Endothelial cell of umbilical vein (primary cell): ENCODE measurements at regions not wholly inside any gene's neighbourhood (a gene's known extent, or its start where the extent isn't known, plus 50 kb on each side); places are given as distances from the start of the nearest gene placed in this dataset.

ENCODE experiments used
- BruUV-seq: library from RNA; stranded (reverse); fragments of 400-500 nt; replicated peaks from 2 replicates; lab custom pipeline; 2021; lab: Mats Ljungman, UMichigan
- CTCF ChIA-PET: fragments of 300-600, 350-600 bp; sonication (Branson Sonifier 250); formaldehyde crosslinking; loops from one replicate; lab custom pipeline; 2021; ENCODE audit warnings: antibody characterized with exemption, inconsistent platforms; lab: Charles Lee
- POLR2A ChIA-PET: fragments of 300-600, 350-600 bp; sonication (Branson Sonifier 250); formaldehyde crosslinking; loops from one replicate; lab custom pipeline; 2021; ENCODE audit warnings: antibody characterized with exemption, inconsistent platforms; lab: Charles Lee
- DNase-seq: peaks from one replicate; pipeline ENCODE4 v3.0.0-alpha.2; 2011; ENCODE audit warnings: low read depth, low spot score
- FAIRE-seq: peaks from 2 replicates; lab custom pipeline; 2011; peaks lifted over from hg19 to GRCh38; lab: Jason Lieb, UNC
- H2AFZ ChIP-seq: 2 replicates; pipeline ENCODE4 v1.6.0; 2012; ENCODE audit warnings: low read depth, low read length, control low read depth, inconsistent platforms
- H3K27ac ChIP-seq: 2 replicates; pipeline ENCODE4 v1.5.1; 2011; ENCODE audit warnings: low read depth, mild to moderate bottlenecking, control low read depth, low read length, moderate library complexity; ENCODE audit not compliant: insufficient read depth
- H3K27me3 ChIP-seq, 2 experiments: 2 replicates each; pipeline versions ENCODE4 v1.6.0 to v1.6.1; 2011; ENCODE audit warnings: low read length in 2 of 2, mixed read lengths in 1 of 2; ENCODE audit not compliant: control insufficient read depth in 2 of 2, insufficient read depth in 2 of 2
- H3K36me3 ChIP-seq, 2 experiments: 2 replicates in 1 of 2; 3 replicates in 1 of 2; pipeline ENCODE4 v1.5.1; 2011; ENCODE audit warnings: low read length in 2 of 2, mild to moderate bottlenecking in 1 of 2, moderate library complexity in 1 of 2; ENCODE audit not compliant: control insufficient read depth in 2 of 2, insufficient read depth in 2 of 2; ENCODE audit errors: extremely low read depth in 1 of 2
- H3K4me1 ChIP-seq: 3 replicates; pipeline ENCODE4 v1.5.1; 2011; ENCODE audit warnings: mild to moderate bottlenecking, low read length; ENCODE audit not compliant: control insufficient read depth, insufficient read depth; ENCODE audit errors: extremely low read depth
- H3K4me2 ChIP-seq: 2 replicates; pipeline ENCODE4 v1.6.1; 2011; ENCODE audit warnings: low read length, control low read depth, mixed read lengths; ENCODE audit not compliant: insufficient read depth
- H3K4me3 ChIP-seq, 3 experiments: fragments of 200-600 bp in 1 of 3; sonication (generic), shearing (Covaris generic) in 1 of 3; replicated peaks in 1 of 3; 2 replicates each; pipeline ENCODE4 v1.5.1; 2011 to 2016; ENCODE audit warnings: control low read depth in 3 of 3, low read length in 3 of 3, mild to moderate bottlenecking in 2 of 3, inconsistent platforms in 1 of 3, low read depth in 1 of 3, moderate library complexity in 1 of 3; ENCODE audit not compliant: insufficient read depth in 1 of 3
- H3K79me2 ChIP-seq: 2 replicates; pipeline ENCODE4 v1.6.0; 2012; ENCODE audit warnings: low read length, inconsistent platforms; ENCODE audit not compliant: control insufficient read depth, insufficient read depth
- H3K9ac ChIP-seq: replicated peaks from 2 replicates; pipeline ENCODE3; 2011; ENCODE audit warnings: low read length, control low read depth; ENCODE audit not compliant: insufficient read depth; ENCODE audit errors: extremely low read depth
- H3K9me1 ChIP-seq: replicated peaks from 3 replicates; pipeline ENCODE4 v1.6.0; 2011; ENCODE audit warnings: mild to moderate bottlenecking, low read length; ENCODE audit not compliant: control insufficient read depth, insufficient read depth; ENCODE audit errors: extremely low read depth
- H3K9me3 ChIP-seq: replicated peaks from 2 replicates; pipeline ENCODE4 v1.5.1; 2012; ENCODE audit warnings: low read length, inconsistent platforms; ENCODE audit not compliant: control insufficient read depth, insufficient read depth
- H4K20me1 ChIP-seq: replicated peaks from 2 replicates; pipeline ENCODE3; 2011; ENCODE audit warnings: mild to moderate bottlenecking, low read length; ENCODE audit not compliant: control insufficient read depth, insufficient read depth; ENCODE audit errors: extremely low read depth
- CTCF ChIP-seq, 2 donors: IDR thresholded peaks; 1 replicate in 1 of 2; 2 replicates in 1 of 2; pipeline ENCODE4 v1.5.1; 2011; ENCODE audit warnings: low read length in 2 of 2, mild to moderate bottlenecking in 2 of 2, moderate library complexity in 2 of 2, control low read depth in 1 of 2, inconsistent platforms in 1 of 2, low read depth in 1 of 2; ENCODE audit not compliant: insufficient read depth in 1 of 2; ENCODE audit errors: extremely low read depth in 1 of 2
- EZH2 ChIP-seq: IDR thresholded peaks from 2 replicates; pipeline ENCODE4 v1.6.1; 2012; ENCODE audit warnings: borderline replicate concordance, low read depth, mild to moderate bottlenecking, moderate library complexity, low read length, inconsistent platforms; ENCODE audit not compliant: severe bottlenecking
- FOS ChIP-seq: IDR thresholded peaks from 2 replicates; pipeline ENCODE4 v1.6.1; 2011; ENCODE audit warnings: mild to moderate bottlenecking, low read length, moderate library complexity, borderline replicate concordance; ENCODE audit not compliant: insufficient read depth
- GATA2 ChIP-seq: IDR thresholded peaks from 2 replicates; pipeline ENCODE4 v1.7.0; 2011; ENCODE audit warnings: low read depth, mild to moderate bottlenecking, moderate library complexity, mixed read lengths, low read length; ENCODE audit not compliant: insufficient read length, insufficient read depth
- JUN ChIP-seq: IDR thresholded peaks from 2 replicates; pipeline ENCODE4 v1.6.1; 2011; ENCODE audit warnings: borderline replicate concordance, low read depth; ENCODE audit not compliant: insufficient read length, insufficient read depth
- MAX ChIP-seq: IDR thresholded peaks from 2 replicates; pipeline ENCODE4 v1.6.1; 2011; ENCODE audit not compliant: insufficient read depth, insufficient read length
- MYC ChIP-seq: IDR thresholded peaks from one replicate; pipeline ENCODE4 v1.6.1; 2011; ENCODE audit warnings: mild to moderate bottlenecking, low read depth, low read length
- POLR2AphosphoS5 ChIP-seq: IDR thresholded peaks from 2 replicates; pipeline ENCODE4 v1.6.1; 2012; ENCODE audit warnings: low read depth, mild to moderate bottlenecking, control low read depth, low read length, moderate library complexity; ENCODE audit not compliant: insufficient read depth
- dilution Hi-C: fragments of 300-500 bp; cut with MboI; formaldehyde crosslinking; loops from one replicate; pipeline ENCODE4 v1.15.0; 2019; ENCODE audit warnings: low sequenced_read_pairs; ENCODE audit not compliant: extremely low pct_ligation_motif_present
- intact Hi-C: fragments of 100-400 bp; cut with micrococcal nuclease; formaldehyde crosslinking; loops from one replicate; pipeline ENCODE4 v1.10.0; 2022

GRCh38 chr3:111351334-111351733 lies 190.7 kb upstream of the CD96 start:
- intact Hi-C loops = no loop called here
- dilution Hi-C loops = no loop called here
- Histone ChIP-seq H3K9me3 (no peaks in the 10 kb centered on the region), H3K4me3 (no peak overlapping the region), H3K79me2 (no peaks in the 10 kb centered on the region), H4K20me1 (no peaks in the 10 kb centered on the region), H3K4me1 (no peaks in the 10 kb centered on the region), H2AFZ (no peak overlapping the region), H3K9ac (no peak overlapping the region), H3K27me3 (no peaks in the 10 kb centered on the region), H3K4me2 (no peak overlapping the region), H3K27ac (no peak overlapping the region), H3K36me3 (no peaks in the 10 kb centered on the region), H3K9me1 (no peaks in the 10 kb centered on the region)
- TF ChIP-seq POLR2AphosphoS5 (no peak), JUN (no peak), CTCF (IDR thresholded peaks at IDR 0.05; ENCODE audit: extremely low read depth in 1 of 2, insufficient read depth in 1 of 2, low read depth in 1 of 2, low read length in 2 of 2) (no peak), EZH2 (no peak), FOS (no peak), MAX (no peak), GATA2 (no peak), MYC (no peak)
- FAIRE-seq (no peak), DNase-seq (no peak)
- ChIA-PET CTCF (interaction anchor here (0.8 kb wide), 1 partner anchor 271 kb away, joined by 3 read pairs; no protein-coding TSS in a partner anchor), POLR2A (no interaction called here)
- no TSS peak for BruUV-seq
